Thyroid gland (tissue), 4 donors: ENCODE measurements at regions not wholly inside any gene's neighbourhood (a gene's known extent, or its start where the extent isn't known, plus 50 kb on each side); places are given as distances from the start of the nearest gene placed in this dataset.

ENCODE experiments used
- DNase-seq, 2 donors: peaks; one replicate each; pipeline ENCODE4 v3.0.0-alpha.2; 2019
- H3K27ac ChIP-seq, 3 donors: fragments of 200-600 bp; sonication (generic); 1 replicate in 2 of 3; 2 replicates in 1 of 3; pipeline ENCODE4 v1.5.1; 2016 to 2019; ENCODE audit warnings: mild to moderate bottlenecking in 1 of 3, moderate library complexity in 1 of 3
- H3K27me3 ChIP-seq: fragments of 200-600 bp; sonication (generic); one replicate; pipeline ENCODE4 v1.5.1; 2019
- H3K36me3 ChIP-seq, 2 donors: fragments of 200-600 bp; sonication (generic); one replicate each; pipeline ENCODE4 v1.5.1; 2016 to 2019
- H3K4me1 ChIP-seq, 2 donors: fragments of 200-600 bp; sonication (generic); one replicate each; pipeline ENCODE4 v1.5.1; 2017 to 2019
- H3K4me3 ChIP-seq, 3 donors: fragments of 200-600 bp; sonication (generic); replicated peaks in 1 of 3; 1 replicate in 2 of 3; 2 replicates in 1 of 3; pipeline ENCODE4 v1.5.1; 2016; ENCODE audit warnings: mild to moderate bottlenecking in 1 of 3
- H3K9me3 ChIP-seq: fragments of 200-600 bp; sonication (generic); one replicate; pipeline ENCODE4 v1.5.1; 2017
- CTCF ChIP-seq, 6 experiments: fragments of 200-600 bp in 3 of 6; fragments of 450-650 bp in 3 of 6; sonication (generic) in 3 of 6; IDR thresholded peaks; one replicate each; pipeline ENCODE4 v1.5.1; 2016 to 2019; ENCODE audit warnings: antibody characterized with exemption in 6 of 6, mild to moderate bottlenecking in 2 of 6, inconsistent platforms in 1 of 6, moderate library complexity in 1 of 6
- POLR2A ChIP-seq, 2 donors: fragments of 450-650 bp; IDR thresholded peaks; one replicate each; pipeline ENCODE4 v1.6.1; 2017; ENCODE audit warnings: antibody characterized with exemption in 2 of 2, mild to moderate bottlenecking in 2 of 2, moderate library complexity in 1 of 2
- WGBS, 2 donors: methylation state at CpG; one replicate each; pipeline ENCODE4 v1.1.5; 2017; 5-methylcytosine and 5-hydroxymethylcytosine counted together
- intact Hi-C: fragments of 100-400 bp; cut with DNase I; formaldehyde crosslinking; loops from one replicate; pipeline ENCODE4 v1.15.1; 2023

DNA sequence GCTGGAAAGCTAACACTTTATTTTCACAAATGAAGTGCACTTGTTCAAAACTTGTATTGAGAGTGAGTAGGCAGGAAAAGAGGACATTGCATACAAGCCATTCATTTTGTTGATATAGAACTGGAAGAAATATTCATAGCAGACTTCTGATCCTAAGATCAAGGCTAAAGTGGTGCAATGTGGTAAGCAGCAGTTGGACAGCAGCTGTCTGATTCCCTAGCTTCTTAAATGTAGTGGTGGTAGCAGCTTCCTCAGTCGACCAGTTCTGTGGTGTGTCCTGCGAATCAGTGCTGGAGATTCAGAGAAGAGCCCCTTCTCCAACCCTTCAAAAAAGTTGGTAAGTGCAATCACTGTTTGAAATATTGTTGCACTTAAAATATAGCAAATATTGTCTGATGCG lies 281.7 kb upstream of the GJE1 start:
- Histone ChIP-seq H3K27ac (no peak overlapping the region), H3K4me1 (no peaks in the 10 kb centered on the region), H3K9me3 (no peaks in the 10 kb centered on the region), H3K27me3 (no peaks in the 10 kb centered on the region), H3K36me3 (no peaks in the 10 kb centered on the region), H3K4me3 (no peak overlapping the region)
- no peak for DNase-seq
- 71 to 75% methylated on average over 3 of the region's 3 CpGs for WGBS, 2 donors
- intact Hi-C loops = no loop called here
- no peak for TF ChIP-seq POLR2A (IDR thresholded peaks at IDR 0.05)

- intact Hi-C loops = no loop called here
- Histone ChIP-seq H3K27me3 (no peaks in the 10 kb centered on the region), H3K9me3 (no peaks in the 10 kb centered on the region), H3K27ac (no peak overlapping the region), H3K4me1 (no peaks in the 10 kb centered on the region), H3K4me3 (no peak overlapping the region), H3K36me3 (no peaks in the 10 kb centered on the region)
- no peak for TF ChIP-seq POLR2A (IDR thresholded peaks at IDR 0.05)
- no peak for TF ChIP-seq CTCF (IDR thresholded peaks at IDR 0.05)
- peak in 1 of 2 donors; percentile 1 for DNase-seq
- 83 to 87% methylated on average over 6 of the region's 6 CpGs for WGBS, 2 donors
These were observed 284.5 kb upstream of the GJE1 start for GRCh38 chr6:141848029-141848890.

DNA sequence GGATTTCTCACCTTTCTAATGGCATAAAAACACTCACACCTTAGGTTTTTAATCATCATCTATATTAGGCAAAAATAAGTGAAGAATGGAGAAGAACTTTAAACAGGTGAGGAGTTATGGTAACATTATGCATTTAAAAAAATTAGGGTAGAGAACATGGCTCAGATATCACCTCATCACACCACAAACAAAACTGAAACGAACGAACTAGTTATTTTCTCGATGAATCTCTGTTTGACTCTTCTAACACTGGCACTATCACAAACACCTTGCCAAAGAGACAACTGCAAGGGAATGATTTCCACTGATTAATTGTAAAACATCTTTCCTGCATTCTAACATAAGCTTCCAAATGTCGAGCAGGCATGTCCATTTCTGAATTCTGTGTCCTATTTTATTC lies 286.1 kb upstream of the GJE1 start:
- intact Hi-C loops = no loop called here
- 84 to 88% methylated on average over 4 of the region's 4 CpGs for WGBS, 2 donors
- no peak for TF ChIP-seq POLR2A (IDR thresholded peaks at IDR 0.05)
- TF ChIP-seq CTCF (IDR thresholded peaks at IDR 0.05) = no peak
- Histone ChIP-seq H3K4me3 (no peak overlapping the region), H3K27ac (no peak overlapping the region), H3K36me3 (no peaks in the 10 kb centered on the region), H3K27me3 (no peaks in the 10 kb centered on the region), H3K4me1 (no peaks in the 10 kb centered on the region), H3K9me3 (no peaks in the 10 kb centered on the region)
- DNase-seq = no peak

DNA sequence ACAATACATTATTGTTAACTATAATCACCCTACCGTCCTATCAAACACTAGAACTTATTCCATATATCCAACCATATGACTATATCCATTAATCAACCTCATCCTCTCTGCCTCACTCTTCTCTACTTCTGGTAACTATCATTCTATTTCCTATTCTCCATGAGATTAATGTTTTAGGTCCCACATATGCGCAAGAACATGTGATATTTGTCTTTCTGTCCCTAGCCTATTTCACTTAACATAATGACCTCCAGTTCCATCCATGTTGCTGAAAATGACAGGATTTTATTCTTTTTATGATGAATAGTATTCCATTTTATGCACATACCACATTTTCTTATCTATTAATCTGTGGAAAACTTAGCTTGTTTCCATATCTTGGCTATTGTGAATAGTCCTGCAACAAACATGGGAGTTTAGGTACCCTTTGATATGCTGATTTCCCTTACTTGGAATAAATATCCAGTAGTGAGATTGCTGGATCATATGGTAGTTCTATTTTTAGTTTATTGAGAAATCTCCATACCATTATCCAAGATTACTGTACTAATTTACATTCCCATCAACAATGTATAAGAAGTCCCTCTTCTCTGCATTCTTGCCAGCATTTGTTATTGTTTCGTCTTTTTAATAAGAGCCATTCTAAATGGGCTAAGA lies 289.4 kb upstream of the GJE1 start:
- no peak for DNase-seq
- H3K27ac ChIP-seq = no peak overlapping the region
- no peaks in the 10 kb centered on the region for H3K4me1 ChIP-seq
- no peak for TF ChIP-seq POLR2A (IDR thresholded peaks at IDR 0.05)
- no peak for TF ChIP-seq CTCF (IDR thresholded peaks at IDR 0.05)
- intact Hi-C loops = no loop called here
- no peak overlapping the region for H3K4me3 ChIP-seq
- H3K27me3 ChIP-seq = no peaks in the 10 kb centered on the region
- no peaks in the 10 kb centered on the region for H3K36me3 ChIP-seq
- 87 to 89% methylated on average over 3 of the region's 3 CpGs for WGBS, 2 donors
- H3K9me3 ChIP-seq = no peaks in the 10 kb centered on the region

DNA sequence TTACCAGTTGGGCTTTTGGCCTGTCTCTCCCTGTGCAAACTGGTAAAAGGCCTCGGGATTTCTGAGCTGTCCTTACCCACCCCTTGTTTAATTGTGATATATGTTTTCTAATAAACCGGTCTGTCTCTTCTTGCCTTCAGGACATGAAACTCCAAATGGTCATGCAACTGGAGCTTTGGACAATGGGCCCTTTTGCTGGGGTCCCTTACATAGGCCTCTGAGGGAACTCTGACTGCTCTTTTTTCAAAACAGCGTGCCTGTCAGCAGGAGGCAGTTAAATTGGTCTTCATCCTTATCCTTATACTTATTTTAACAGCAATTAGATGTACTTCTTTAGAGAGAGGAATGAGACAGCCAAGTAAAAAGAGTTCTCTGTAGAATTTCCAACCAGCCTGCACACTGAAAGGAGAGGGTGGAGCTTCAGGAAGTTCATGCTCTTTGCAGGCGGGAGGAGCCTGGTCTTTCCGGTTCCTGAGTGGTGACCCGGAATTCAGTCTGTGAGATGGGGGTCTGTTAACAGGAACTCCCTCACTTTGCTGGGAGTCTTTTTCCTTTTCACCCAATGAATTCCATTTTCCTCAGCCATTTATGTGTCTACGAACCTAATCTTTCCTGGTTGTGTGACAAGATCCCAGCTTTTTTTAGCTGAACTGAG lies 299.6 kb upstream of the GJE1 start:
- no peak for DNase-seq
- H3K4me3 ChIP-seq = no peak overlapping the region
- no peaks in the 10 kb centered on the region for H3K4me1 ChIP-seq
- TF ChIP-seq POLR2A (IDR thresholded peaks at IDR 0.05) = no peak
- no peak for TF ChIP-seq CTCF (IDR thresholded peaks at IDR 0.05)
- no peaks in the 10 kb centered on the region for H3K9me3 ChIP-seq
- WGBS, 2 donors = 74 to 81% methylated on average over 7 of the region's 7 CpGs
- no peaks in the 10 kb centered on the region for H3K36me3 ChIP-seq
- intact Hi-C loops = no loop called here
- no peaks in the 10 kb centered on the region for H3K27me3 ChIP-seq
- H3K27ac ChIP-seq = no peak overlapping the region
